Mesendoderm (in vitro differentiated cells): ENCODE measurements at regions not wholly inside any gene's neighbourhood (a gene's known extent, or its start where the extent isn't known, plus 50 kb on each side); places are given as distances from the start of the nearest gene placed in this dataset.
"Not testable (repeated sequence)": the region's sequence is repeated elsewhere in the genome, so short reads cannot be mapped to it uniquely, and the experiment has no call there.

Source experiments
- DNase-seq: peaks from one replicate; pipeline ENCODE4 v3.0.0; 2013
- H2AK5ac ChIP-seq: 2 replicates; pipeline ENCODE4 v1.6.1; 2013; ENCODE audit warnings: low read length, inconsistent platforms
- H2BK120ac ChIP-seq: 2 replicates; pipeline ENCODE4 v1.6.1; 2013; ENCODE audit warnings: low read depth, mild to moderate bottlenecking, low read length, moderate library complexity, mixed read lengths
- H2BK15ac ChIP-seq: replicated peaks from 2 replicates; pipeline ENCODE4 v1.6.1; 2013; ENCODE audit warnings: low read depth, mild to moderate bottlenecking, moderate library complexity
- H2BK5ac ChIP-seq: 2 replicates; pipeline ENCODE4 v1.6.1; 2013; ENCODE audit warnings: low read length, inconsistent platforms
- H3K18ac ChIP-seq: 2 replicates; pipeline ENCODE4 v1.6.1; 2013; ENCODE audit warnings: mild to moderate bottlenecking, low read length, mixed read lengths
- H3K23ac ChIP-seq: one replicate; pipeline ENCODE4 v1.6.1; 2013; ENCODE audit warnings: low read length
- H3K27ac ChIP-seq: 2 replicates; pipeline ENCODE4 v1.5.1; 2013; ENCODE audit warnings: low read depth, mild to moderate bottlenecking, inconsistent platforms, low read length, moderate library complexity
- H3K27me3 ChIP-seq: 2 replicates; pipeline ENCODE4 v1.6.1; 2013; ENCODE audit warnings: low read length, control low read depth, mild to moderate bottlenecking, inconsistent platforms; ENCODE audit not compliant: insufficient read depth, poor library complexity
- H3K36me3 ChIP-seq: 2 replicates; pipeline ENCODE4 v1.6.1; 2013; ENCODE audit warnings: low read length, inconsistent platforms; ENCODE audit not compliant: control insufficient read depth, insufficient read depth
- H3K4ac ChIP-seq: one replicate; pipeline ENCODE4 v1.6.1; 2013; ENCODE audit warnings: low read depth, mild to moderate bottlenecking, low read length, moderate library complexity
- H3K4me1 ChIP-seq: 2 replicates; pipeline ENCODE4 v1.6.1; 2013; ENCODE audit warnings: low read depth, low read length, inconsistent platforms; ENCODE audit not compliant: control insufficient read depth
- H3K4me2 ChIP-seq: 2 replicates; pipeline ENCODE4 v1.6.1; 2013; ENCODE audit warnings: low read length
- H3K4me3 ChIP-seq: 2 replicates; pipeline ENCODE4 v1.5.1; 2013; ENCODE audit warnings: mild to moderate bottlenecking, low read length
- H3K56ac ChIP-seq: one replicate; pipeline ENCODE4 v1.6.1; 2013; ENCODE audit warnings: low read length
- H3K79me1 ChIP-seq: 2 replicates; pipeline ENCODE4 v1.6.1; 2013; ENCODE audit warnings: low read length, inconsistent platforms
- H3K79me2 ChIP-seq: 2 replicates; pipeline ENCODE4 v1.6.1; 2013; ENCODE audit warnings: mild to moderate bottlenecking, low read length; ENCODE audit not compliant: control insufficient read depth, insufficient read depth
- H3K9ac ChIP-seq: 2 replicates; pipeline ENCODE4 v1.6.1; 2013; ENCODE audit warnings: low read length, inconsistent platforms
- H4K5ac ChIP-seq: one replicate; pipeline ENCODE4 v1.6.1; 2013; ENCODE audit warnings: low read length
- H4K8ac ChIP-seq: one replicate; pipeline ENCODE4 v1.6.1; 2013; ENCODE audit warnings: low read depth, mild to moderate bottlenecking, control low read depth, low read length, moderate library complexity
- WGBS: extraction: QIAGEN DNeasy Blood & Tissue Kit; methylation state at CpG from one replicate; pipeline ENCODE4 v1.1.7; 2013; ENCODE audit warnings: low lambda C conversion rate, missing lambda C conversion rate; ENCODE audit not compliant: insufficient coverage; ENCODE audit errors: extremely low coverage; 5-methylcytosine and 5-hydroxymethylcytosine counted together

- H3K27me3 ChIP-seq: no peaks in the 10 kb centered on the region
- no peak overlapping the region for H2BK15ac ChIP-seq
- no peak overlapping the region for H2BK5ac ChIP-seq
- no peak overlapping the region for H2BK120ac ChIP-seq
- no peak overlapping the region for H3K23ac ChIP-seq
- H3K18ac ChIP-seq: no peak overlapping the region
- H3K4me2 ChIP-seq: no peak overlapping the region
- no peak overlapping the region for H3K56ac ChIP-seq
- H3K4me3 ChIP-seq: no peak overlapping the region
- H4K5ac ChIP-seq: no peak overlapping the region
- H3K4ac ChIP-seq: no peak overlapping the region
- H3K27ac ChIP-seq: no peak overlapping the region
- no peaks in the 10 kb centered on the region for H3K79me2 ChIP-seq
- H4K8ac ChIP-seq: no peak overlapping the region
- H3K9ac ChIP-seq: no peak overlapping the region
- no peaks in the 10 kb centered on the region for H3K4me1 ChIP-seq
- H3K36me3 ChIP-seq: no peaks in the 10 kb centered on the region
- no CpG with 5 or more reads among the region's 1 CpG for WGBS
- DNase-seq: no peak
- H2AK5ac ChIP-seq: no peak overlapping the region
- H3K79me1 ChIP-seq: no peaks in the 10 kb centered on the region
These were observed 268.3 kb downstream of the MEX3B start for GRCh38 chr15:81777546-81777945.

GRCh38 chr15:81776976-81777375 is 268.8 kb downstream of the MEX3B start:
- Histone ChIP-seq H3K4me3 (no peak overlapping the region), H2BK5ac (no peak overlapping the region), H3K4ac (no peak overlapping the region), H3K79me2 (no peaks in the 10 kb centered on the region), H3K27ac (no peak overlapping the region), H3K27me3 (no peaks in the 10 kb centered on the region), H3K9ac (no peak overlapping the region), H2BK15ac (no peak overlapping the region), H4K8ac (no peak overlapping the region), H4K5ac (no peak overlapping the region), H3K36me3 (no peaks in the 10 kb centered on the region), H3K18ac (no peak overlapping the region), H2BK120ac (no peak overlapping the region), H2AK5ac (no peak overlapping the region), H3K56ac (no peak overlapping the region), H3K23ac (no peak overlapping the region), H3K79me1 (no peaks in the 10 kb centered on the region), H3K4me1 (no peaks in the 10 kb centered on the region), H3K4me2 (no peak overlapping the region)
- no peak for DNase-seq
- no CpG with 5 or more reads among the region's 7 CpGs for WGBS

GRCh38 chr15:81775779-81776178 is 270.0 kb downstream of the MEX3B start:
- not testable (repeated sequence) for H3K4ac ChIP-seq, H2BK5ac ChIP-seq, H2BK15ac ChIP-seq, H3K4me3 ChIP-seq, H3K27me3 ChIP-seq, H3K27ac ChIP-seq, H3K9ac ChIP-seq, H3K18ac ChIP-seq, H3K4me2 ChIP-seq, H3K56ac ChIP-seq, H3K36me3 ChIP-seq, H2BK120ac ChIP-seq, H3K79me2 ChIP-seq, H3K23ac ChIP-seq, H4K8ac ChIP-seq, H3K4me1 ChIP-seq, H2AK5ac ChIP-seq, H4K5ac ChIP-seq, H3K79me1 ChIP-seq, DNase-seq
- no CpG with 5 or more reads among the region's 4 CpGs for WGBS

- Histone ChIP-seq H3K4me1 (no peaks in the 10 kb centered on the region), H3K4ac (no peak overlapping the region), H3K9ac (no peak overlapping the region), H3K56ac (no peak overlapping the region), H3K4me3 (no peak overlapping the region), H2AK5ac (no peak overlapping the region), H3K79me1 (no peaks in the 10 kb centered on the region), H3K79me2 (no peaks in the 10 kb centered on the region), H2BK15ac (no peak overlapping the region), H2BK5ac (no peak overlapping the region), H3K18ac (no peak overlapping the region), H4K5ac (no peak overlapping the region), H3K36me3 (no peaks in the 10 kb centered on the region), H3K4me2 (no peak overlapping the region), H2BK120ac (no peak overlapping the region), H3K27me3 (no peaks in the 10 kb centered on the region), H3K23ac (no peak overlapping the region), H4K8ac (no peak overlapping the region), H3K27ac (no peak overlapping the region)
- DNase-seq: no peak
These were observed 271.5 kb downstream of the MEX3B start for GRCh38 chr15:81774309-81774708.

- no peak overlapping the region for H2BK5ac ChIP-seq
- peaks cover 2% of the 10 kb centered on the region for H3K4me1 ChIP-seq
- no peak overlapping the region for H3K4me3 ChIP-seq
- no peak overlapping the region for H3K4ac ChIP-seq
- no peak overlapping the region for H3K23ac ChIP-seq
- DNase-seq: no peak
- H3K36me3 ChIP-seq: no peaks in the 10 kb centered on the region
- no peak overlapping the region for H4K5ac ChIP-seq
- H3K79me1 ChIP-seq: no peaks in the 10 kb centered on the region
- no CpG with 5 or more reads among the region's 2 CpGs for WGBS
- H3K56ac ChIP-seq: no peak overlapping the region
- H2AK5ac ChIP-seq: no peak overlapping the region
- H2BK120ac ChIP-seq: no peak overlapping the region
- no peaks in the 10 kb centered on the region for H3K27me3 ChIP-seq
- H3K79me2 ChIP-seq: no peaks in the 10 kb centered on the region
- no peak overlapping the region for H4K8ac ChIP-seq
- H3K9ac ChIP-seq: no peak overlapping the region
- no peak overlapping the region for H3K27ac ChIP-seq
- no peak overlapping the region for H2BK15ac ChIP-seq
- no peak overlapping the region for H3K18ac ChIP-seq
- H3K4me2 ChIP-seq: no peak overlapping the region
These were observed 277.0 kb downstream of the MEX3B start for GRCh38 chr15:81768773-81769172.

GRCh38 chr15:81766829-81767475 is 278.9 kb downstream of the MEX3B start:
- H3K4me2 ChIP-seq: no peak overlapping the region
- H3K36me3 ChIP-seq: no peaks in the 10 kb centered on the region
- H3K4me3 ChIP-seq: no peak overlapping the region
- H3K27ac ChIP-seq: no peak overlapping the region
- no peak overlapping the region for H2AK5ac ChIP-seq
- no peak overlapping the region for H2BK15ac ChIP-seq
- no peak overlapping the region for H4K5ac ChIP-seq
- H3K27me3 ChIP-seq: no peaks in the 10 kb centered on the region
- no peak overlapping the region for H3K56ac ChIP-seq
- no peak overlapping the region for H3K23ac ChIP-seq
- H2BK120ac ChIP-seq: no peak overlapping the region
- no peak overlapping the region for H4K8ac ChIP-seq
- no peaks in the 10 kb centered on the region for H3K79me2 ChIP-seq
- H3K4ac ChIP-seq: no peak overlapping the region
- DNase-seq: no peak
- H2BK5ac ChIP-seq: no peak overlapping the region
- no peak overlapping the region for H3K18ac ChIP-seq
- no peak overlapping the region for H3K9ac ChIP-seq
- peaks cover 2% of the 10 kb centered on the region for H3K4me1 ChIP-seq
- no peaks in the 10 kb centered on the region for H3K79me1 ChIP-seq
- WGBS: no CpG with 5 or more reads among the region's 1 CpG
